HEK293 (cell line): ENCODE measurements at regions not wholly inside any gene's neighbourhood (a gene's known extent, or its start where the extent isn't known, plus 50 kb on each side); places are given as distances from the start of the nearest gene placed in this dataset.

Source experiments
- CTCF ChIA-PET: fragments of 350-600 bp; formaldehyde crosslinking; extraction: SDS; loops from one replicate; lab custom pipeline; 2021; ENCODE audit warnings: antibody characterized with exemption; lab: Yijun Ruan, JAX
- POLR2A ChIA-PET: fragments of 300-600 bp; formaldehyde crosslinking; extraction: SDS; loops from one replicate; lab custom pipeline; 2020; ENCODE audit warnings: antibody characterized with exemption, inconsistent platforms; lab: Yijun Ruan, JAX
- H3K27ac ChIP-seq: fragments of 200-500 bp; sonication (Bioruptor generic); 2 replicates; pipeline ENCODE4 v1.5.1; 2014; ENCODE audit warnings: low read depth, low read length, control low read depth, inconsistent platforms; ENCODE audit errors: extremely low read depth
- H3K36me3 ChIP-seq, 2 experiments: fragments of 200-500 bp in 1 of 2; sonication (Bioruptor generic) in 1 of 2; 1 replicate in 1 of 2; 2 replicates in 1 of 2; pipeline ENCODE4 v1.5.1; 2014 to 2017; ENCODE audit warnings: inconsistent platforms in 2 of 2, low read length in 2 of 2; ENCODE audit not compliant: control insufficient read depth in 2 of 2, insufficient read depth in 1 of 2
- H3K4me1 ChIP-seq: fragments of 200-500 bp; sonication (Bioruptor generic); 2 replicates; pipeline ENCODE4 v1.5.1; 2014; ENCODE audit warnings: mild to moderate bottlenecking, low read length, inconsistent platforms; ENCODE audit not compliant: control insufficient read depth, insufficient read depth
- H3K4me3 ChIP-seq: 2 replicates; pipeline ENCODE4 v1.5.1; 2011; ENCODE audit warnings: low read depth, mild to moderate bottlenecking, control low read depth, low read length, moderate library complexity
- H3K9me3 ChIP-seq: fragments of 200-500 bp; sonication (Bioruptor generic); 2 replicates; pipeline ENCODE4 v1.5.1; 2014; ENCODE audit warnings: low read depth, low read length, inconsistent platforms; ENCODE audit not compliant: control insufficient read depth, insufficient read depth
- FEZF1 ChIP-seq: fragments of 450-650 bp; formaldehyde crosslinking; IDR thresholded peaks from 2 replicates; pipeline ENCODE4 v1.5.1; 2016; ENCODE audit warnings: missing biosample characterization, missing genetic modification characterization
- GLIS1 ChIP-seq: fragments of 450-650 bp; formaldehyde crosslinking; IDR thresholded peaks from 2 replicates; pipeline ENCODE4 v1.5.1; 2016; ENCODE audit warnings: missing biosample characterization, missing genetic modification characterization
- IKZF3 ChIP-seq: fragments of 450-650 bp; IDR thresholded peaks from 2 replicates; pipeline ENCODE4 v1.5.0; 2018; ENCODE audit warnings: missing biosample characterization, mild to moderate bottlenecking, missing genetic modification characterization, moderate library complexity
- KLF8 ChIP-seq: fragments of 450-650 bp; formaldehyde crosslinking; IDR thresholded peaks from 2 replicates; pipeline ENCODE4 v1.5.1; 2016; ENCODE audit warnings: missing biosample characterization, missing genetic modification characterization
- YY2 ChIP-seq: fragments of 450-650 bp; formaldehyde crosslinking; IDR thresholded peaks from 2 replicates; pipeline ENCODE4 v1.5.1; 2016; ENCODE audit warnings: missing biosample characterization, missing genetic modification characterization
- ZBTB17 ChIP-seq: fragments of 450-650 bp; formaldehyde crosslinking; IDR thresholded peaks from 2 replicates; pipeline ENCODE4 v1.5.1; 2016; ENCODE audit warnings: missing biosample characterization, missing genetic modification characterization
- ZFP69B ChIP-seq: fragments of 450-650 bp; formaldehyde crosslinking; IDR thresholded peaks from 2 replicates; pipeline ENCODE4 v1.5.1; 2016; ENCODE audit warnings: missing biosample characterization, missing genetic modification characterization
- ZNF138 ChIP-seq: fragments of 450-650 bp; formaldehyde crosslinking; IDR thresholded peaks from 2 replicates; pipeline ENCODE4 v1.5.1; 2016; ENCODE audit warnings: missing biosample characterization, missing genetic modification characterization, borderline replicate concordance
- ZNF184 ChIP-seq: fragments of 450-650 bp; IDR thresholded peaks from 2 replicates; pipeline ENCODE4 v1.5.1; 2018; ENCODE audit warnings: missing biosample characterization, mild to moderate bottlenecking, missing genetic modification characterization
- ZNF23 ChIP-seq: fragments of 450-650 bp; formaldehyde crosslinking; IDR thresholded peaks from 2 replicates; pipeline ENCODE4 v1.5.1; 2016; ENCODE audit warnings: missing biosample characterization, missing genetic modification characterization, borderline replicate concordance
- ZNF302 ChIP-seq: fragments of 450-650 bp; formaldehyde crosslinking; IDR thresholded peaks from 2 replicates; pipeline ENCODE4 v1.5.1; 2016; ENCODE audit warnings: missing biosample characterization, missing genetic modification characterization, low read depth
- ZNF544 ChIP-seq: fragments of 450-650 bp; formaldehyde crosslinking; IDR thresholded peaks from 2 replicates; pipeline ENCODE4 v1.5.0; 2017; ENCODE audit warnings: missing biosample characterization, missing genetic modification characterization
- ZNF560 ChIP-seq: fragments of 450-650 bp; formaldehyde crosslinking; IDR thresholded peaks from 2 replicates; pipeline ENCODE4 v1.5.1; 2017; ENCODE audit warnings: missing biosample characterization, missing genetic modification characterization, borderline replicate concordance
- ZNF561 ChIP-seq: fragments of 450-650 bp; IDR thresholded peaks from 2 replicates; pipeline ENCODE4 v1.5.1; 2018; ENCODE audit warnings: missing biosample characterization, missing genetic modification characterization, borderline replicate concordance
- ZNF596 ChIP-seq: fragments of 450-650 bp; IDR thresholded peaks from 2 replicates; pipeline ENCODE4 v1.5.0; 2018; ENCODE audit warnings: missing biosample characterization, mild to moderate bottlenecking, missing genetic modification characterization, moderate library complexity
- ZNF624 ChIP-seq: fragments of 450-650 bp; formaldehyde crosslinking; IDR thresholded peaks from 2 replicates; pipeline ENCODE4 v1.5.1; 2017; ENCODE audit warnings: missing biosample characterization, missing genetic modification characterization
- ZNF677 ChIP-seq: fragments of 450-650 bp; IDR thresholded peaks from 2 replicates; pipeline ENCODE4 v1.5.0; 2018; ENCODE audit warnings: missing biosample characterization, mild to moderate bottlenecking, missing genetic modification characterization, moderate library complexity
- ZNF747 ChIP-seq: fragments of 450-650 bp; formaldehyde crosslinking; IDR thresholded peaks from 2 replicates; pipeline ENCODE4 v1.5.1; 2016; ENCODE audit warnings: missing biosample characterization, missing genetic modification characterization
- ZNF76 ChIP-seq: fragments of 450-650 bp; formaldehyde crosslinking; IDR thresholded peaks from 2 replicates; pipeline ENCODE4; 2016; ENCODE audit warnings: low read depth, missing biosample characterization, missing genetic modification characterization, borderline replicate concordance
- TF ChIP-seq, protein P1 (sequence below): fragments of 450-650 bp; formaldehyde crosslinking; IDR thresholded peaks from 2 replicates; pipeline ENCODE4 v1.5.1; 2016; ENCODE audit warnings: missing biosample characterization, missing genetic modification characterization
- TF ChIP-seq, protein P2 (sequence below): sonication (generic); formaldehyde crosslinking; IDR thresholded peaks from 2 replicates; pipeline ENCODE4 v1.8.1; 2022; ENCODE audit warnings: mild to moderate bottlenecking, moderate library complexity, missing genetic modification reagents
- TF ChIP-seq, protein P3 (sequence below): fragments of 450-650 bp; formaldehyde crosslinking; IDR thresholded peaks from 2 replicates; pipeline ENCODE4 v1.5.1; 2016; ENCODE audit warnings: missing biosample characterization, missing genetic modification characterization
- TF ChIP-seq, protein P4 (sequence below): fragments of 450-650 bp; formaldehyde crosslinking; IDR thresholded peaks from 2 replicates; pipeline ENCODE4 v1.5.1; 2016; ENCODE audit warnings: missing biosample characterization, missing genetic modification characterization
- TF ChIP-seq, protein P5 (sequence below): fragments of 450-650 bp; formaldehyde crosslinking; IDR thresholded peaks from 2 replicates; pipeline ENCODE4 v1.5.1; 2016; ENCODE audit warnings: missing biosample characterization, missing genetic modification characterization
- TF ChIP-seq, protein P6 (sequence below): IDR thresholded peaks from 2 replicates; pipeline ENCODE4 v1.6.1; 2011; ENCODE audit warnings: mild to moderate bottlenecking, low read depth, low read length, borderline replicate concordance
- TF ChIP-seq, protein P7 (sequence below): fragments of 450-650 bp; IDR thresholded peaks from 2 replicates; pipeline ENCODE4 v1.5.1; 2018; ENCODE audit warnings: missing biosample characterization, missing genetic modification characterization

DNA sequence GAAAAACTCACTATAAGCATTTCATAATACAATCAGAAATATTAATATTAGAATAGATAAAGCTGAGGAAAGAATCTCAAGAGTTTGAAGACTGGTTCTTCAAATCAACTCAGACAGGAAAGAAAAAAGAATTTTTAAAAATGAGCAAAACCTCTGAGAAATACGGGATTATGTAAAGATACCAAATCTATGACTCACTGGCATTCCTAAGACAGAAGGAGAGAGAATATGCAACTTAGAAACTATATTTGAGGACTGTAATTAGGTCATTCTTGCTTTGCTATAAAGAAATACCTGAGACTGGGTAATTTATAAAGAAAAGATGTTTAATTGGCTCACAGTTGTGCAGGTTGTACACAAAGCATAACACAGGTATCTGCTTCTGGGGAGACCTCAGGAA, 665.1 kb downstream of the RNF144B start:
- Histone ChIP-seq H3K4me3 (no peak overlapping the region), H3K36me3 (no peaks in the 10 kb centered on the region)
- TF ChIP-seq, protein P1, sequence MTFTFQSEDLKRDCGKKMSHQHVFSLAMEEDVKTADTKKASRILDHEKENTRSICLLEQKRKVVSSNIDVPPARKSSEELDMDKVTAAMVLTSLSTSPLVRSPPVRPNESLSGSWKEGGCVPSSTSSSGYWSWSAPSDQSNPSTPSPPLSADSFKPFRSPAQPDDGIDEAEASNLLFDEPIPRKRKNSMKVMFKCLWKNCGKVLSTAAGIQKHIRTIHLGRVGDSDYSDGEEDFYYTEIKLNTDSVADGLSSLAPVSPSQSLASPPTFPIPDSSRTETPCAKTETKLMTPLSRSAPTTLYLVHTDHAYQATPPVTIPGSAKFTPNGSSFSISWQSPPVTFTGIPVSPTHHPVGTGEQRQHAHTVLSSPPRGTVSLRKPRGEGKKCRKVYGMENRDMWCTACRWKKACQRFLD (tag by site-specific recombination) = no peak
- no peak for TF ChIP-seq ZNF544 (tag by site-specific recombination)
- TF ChIP-seq, protein P2, sequence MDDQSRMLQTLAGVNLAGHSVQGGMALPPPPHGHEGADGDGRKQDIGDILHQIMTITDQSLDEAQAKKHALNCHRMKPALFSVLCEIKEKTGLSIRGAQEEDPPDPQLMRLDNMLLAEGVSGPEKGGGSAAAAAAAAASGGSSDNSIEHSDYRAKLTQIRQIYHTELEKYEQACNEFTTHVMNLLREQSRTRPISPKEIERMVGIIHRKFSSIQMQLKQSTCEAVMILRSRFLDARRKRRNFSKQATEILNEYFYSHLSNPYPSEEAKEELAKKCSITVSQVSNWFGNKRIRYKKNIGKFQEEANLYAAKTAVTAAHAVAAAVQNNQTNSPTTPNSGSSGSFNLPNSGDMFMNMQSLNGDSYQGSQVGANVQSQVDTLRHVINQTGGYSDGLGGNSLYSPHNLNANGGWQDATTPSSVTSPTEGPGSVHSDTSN (CRISPR knock-in tag) = no peak
- no peak for TF ChIP-seq ZNF624
- TF ChIP-seq, protein P3, sequence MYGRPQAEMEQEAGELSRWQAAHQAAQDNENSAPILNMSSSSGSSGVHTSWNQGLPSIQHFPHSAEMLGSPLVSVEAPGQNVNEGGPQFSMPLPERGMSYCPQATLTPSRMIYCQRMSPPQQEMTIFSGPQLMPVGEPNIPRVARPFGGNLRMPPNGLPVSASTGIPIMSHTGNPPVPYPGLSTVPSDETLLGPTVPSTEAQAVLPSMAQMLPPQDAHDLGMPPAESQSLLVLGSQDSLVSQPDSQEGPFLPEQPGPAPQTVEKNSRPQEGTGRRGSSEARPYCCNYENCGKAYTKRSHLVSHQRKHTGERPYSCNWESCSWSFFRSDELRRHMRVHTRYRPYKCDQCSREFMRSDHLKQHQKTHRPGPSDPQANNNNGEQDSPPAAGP (tag by site-specific recombination) = no peak
- no peak for TF ChIP-seq ZBTB17
- TF ChIP-seq ZNF184 (tag by site-specific recombination) = no peak
- TF ChIP-seq ZNF76 (tag by site-specific recombination) = no peak
- TF ChIP-seq, protein P4, sequence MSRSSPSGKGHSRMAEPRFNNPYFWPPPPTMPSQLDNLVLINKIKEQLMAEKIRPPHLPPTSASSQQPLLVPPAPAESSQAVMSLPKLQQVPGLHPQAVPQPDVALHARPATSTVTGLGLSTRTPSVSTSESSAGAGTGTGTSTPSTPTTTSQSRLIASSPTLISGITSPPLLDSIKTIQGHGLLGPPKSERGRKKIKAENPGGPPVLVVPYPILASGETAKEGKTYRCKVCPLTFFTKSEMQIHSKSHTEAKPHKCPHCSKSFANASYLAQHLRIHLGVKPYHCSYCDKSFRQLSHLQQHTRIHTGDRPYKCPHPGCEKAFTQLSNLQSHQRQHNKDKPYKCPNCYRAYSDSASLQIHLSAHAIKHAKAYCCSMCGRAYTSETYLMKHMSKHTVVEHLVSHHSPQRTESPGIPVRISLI (tag by site-specific recombination) = no peak
- no peak for TF ChIP-seq ZNF677 (tag by site-specific recombination)
- TF ChIP-seq, protein P5, sequence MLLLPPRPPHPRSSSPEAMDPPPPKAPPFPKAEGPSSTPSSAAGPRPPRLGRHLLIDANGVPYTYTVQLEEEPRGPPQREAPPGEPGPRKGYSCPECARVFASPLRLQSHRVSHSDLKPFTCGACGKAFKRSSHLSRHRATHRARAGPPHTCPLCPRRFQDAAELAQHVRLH (tag by site-specific recombination) = no peak
- TF ChIP-seq ZNF560 (tag by site-specific recombination) = no peak
- no peak for TF ChIP-seq GLIS1 (tag by site-specific recombination)
- no peak for TF ChIP-seq ZFP69B (tag by site-specific recombination)
- no peak for TF ChIP-seq ZNF561 (tag by site-specific recombination)
- TF ChIP-seq ZNF596 (tag by site-specific recombination) = no peak
- TF ChIP-seq, all 188 proteins: peak for 0
- no peaks in the 10 kb centered on the region; the same call in 1 of the 2 replicates for H3K9me3 ChIP-seq
- POLR2A ChIA-PET = no interaction called here
- H3K4me1 ChIP-seq = no peaks in the 10 kb centered on the region
- CTCF ChIA-PET = interaction anchor here (0.7 kb wide), 2 partner anchors 28 to 163 kb away, joined by 3 to 6 read pairs; no protein-coding TSS in a partner anchor
- H3K27ac ChIP-seq = no peak overlapping the region

DNA sequence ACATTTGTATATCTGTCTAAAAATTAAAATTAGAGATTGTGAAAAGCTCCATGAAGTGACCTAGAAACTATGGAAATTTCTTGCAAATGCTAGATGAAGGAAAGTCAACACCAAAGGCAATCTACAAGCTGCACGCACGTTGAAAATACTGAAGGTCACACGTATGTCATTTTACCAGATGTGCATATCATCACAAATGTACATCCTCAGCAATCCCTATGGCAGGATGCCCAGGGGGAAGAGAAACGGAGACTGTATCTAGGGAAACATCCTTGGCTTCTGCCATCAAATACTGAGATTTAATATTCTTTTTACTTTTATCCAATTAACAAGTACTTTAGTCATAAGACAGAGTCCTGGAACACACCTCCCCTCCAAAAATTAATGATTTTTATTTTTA, 672.0 kb downstream of the RNF144B start:
- H3K27ac ChIP-seq = no peak overlapping the region
- H3K4me1 ChIP-seq = no peaks in the 10 kb centered on the region
- H3K4me3 ChIP-seq = no peak overlapping the region
- POLR2A ChIA-PET = no interaction called here
- CTCF ChIA-PET = no interaction called here
- no peaks in the 10 kb centered on the region; the same call in 1 of the 2 replicates for H3K9me3 ChIP-seq
- H3K36me3 ChIP-seq = no peaks in the 10 kb centered on the region
- no peak for TF ChIP-seq FEZF1 (tag by site-specific recombination)
- TF ChIP-seq KLF8 = no peak
- no peak for TF ChIP-seq YY2 (tag by site-specific recombination)
- TF ChIP-seq ZNF23 (tag by site-specific recombination) = no peak
- TF ChIP-seq ZNF302 (tag by site-specific recombination) = no peak
- TF ChIP-seq, protein P6, sequence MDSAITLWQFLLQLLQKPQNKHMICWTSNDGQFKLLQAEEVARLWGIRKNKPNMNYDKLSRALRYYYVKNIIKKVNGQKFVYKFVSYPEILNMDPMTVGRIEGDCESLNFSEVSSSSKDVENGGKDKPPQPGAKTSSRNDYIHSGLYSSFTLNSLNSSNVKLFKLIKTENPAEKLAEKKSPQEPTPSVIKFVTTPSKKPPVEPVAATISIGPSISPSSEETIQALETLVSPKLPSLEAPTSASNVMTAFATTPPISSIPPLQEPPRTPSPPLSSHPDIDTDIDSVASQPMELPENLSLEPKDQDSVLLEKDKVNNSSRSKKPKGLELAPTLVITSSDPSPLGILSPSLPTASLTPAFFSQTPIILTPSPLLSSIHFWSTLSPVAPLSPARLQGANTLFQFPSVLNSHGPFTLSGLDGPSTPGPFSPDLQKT = no peak
- no peak for TF ChIP-seq ZNF138
- TF ChIP-seq IKZF3 (tag by site-specific recombination) = no peak
- TF ChIP-seq ZNF747 (tag by site-specific recombination) = no peak
- TF ChIP-seq, protein P7, sequence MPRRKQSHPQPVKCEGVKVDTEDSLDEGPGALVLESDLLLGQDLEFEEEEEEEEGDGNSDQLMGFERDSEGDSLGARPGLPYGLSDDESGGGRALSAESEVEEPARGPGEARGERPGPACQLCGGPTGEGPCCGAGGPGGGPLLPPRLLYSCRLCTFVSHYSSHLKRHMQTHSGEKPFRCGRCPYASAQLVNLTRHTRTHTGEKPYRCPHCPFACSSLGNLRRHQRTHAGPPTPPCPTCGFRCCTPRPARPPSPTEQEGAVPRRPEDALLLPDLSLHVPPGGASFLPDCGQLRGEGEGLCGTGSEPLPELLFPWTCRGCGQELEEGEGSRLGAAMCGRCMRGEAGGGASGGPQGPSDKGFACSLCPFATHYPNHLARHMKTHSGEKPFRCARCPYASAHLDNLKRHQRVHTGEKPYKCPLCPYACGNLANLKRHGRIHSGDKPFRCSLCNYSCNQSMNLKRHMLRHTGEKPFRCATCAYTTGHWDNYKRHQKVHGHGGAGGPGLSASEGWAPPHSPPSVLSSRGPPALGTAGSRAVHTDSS (tag by site-specific recombination) = no peak
- no peak for TF ChIP-seq GLIS1 (tag by site-specific recombination)
